ENCODE measurements at regions not wholly inside any gene's neighbourhood (a gene's known extent, or its start where the extent isn't known, plus 50 kb on each side); places are given as distances from the start of the nearest gene placed in this dataset.

DNA sequence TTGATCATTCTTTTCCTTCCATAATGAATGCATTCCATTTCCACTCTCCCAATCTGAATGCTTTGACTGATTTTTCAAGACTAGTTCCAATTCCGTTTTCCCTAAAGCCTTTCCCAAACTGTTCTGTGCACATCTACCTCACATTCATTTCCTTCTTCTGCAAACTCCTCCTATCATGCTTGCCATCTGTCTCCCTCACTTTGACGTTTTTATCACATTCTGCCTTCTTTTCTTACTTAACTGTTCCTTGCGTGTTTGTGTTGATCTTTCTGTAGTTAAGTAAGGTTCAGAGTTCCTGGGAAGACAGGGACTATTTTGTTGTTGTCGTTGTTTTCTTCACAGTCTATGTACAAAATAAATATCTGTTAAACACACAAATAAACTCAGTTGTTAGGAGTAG is 179.0 kb downstream of the NXPE2 start:
- TF ChIP-seq, protein P1, sequence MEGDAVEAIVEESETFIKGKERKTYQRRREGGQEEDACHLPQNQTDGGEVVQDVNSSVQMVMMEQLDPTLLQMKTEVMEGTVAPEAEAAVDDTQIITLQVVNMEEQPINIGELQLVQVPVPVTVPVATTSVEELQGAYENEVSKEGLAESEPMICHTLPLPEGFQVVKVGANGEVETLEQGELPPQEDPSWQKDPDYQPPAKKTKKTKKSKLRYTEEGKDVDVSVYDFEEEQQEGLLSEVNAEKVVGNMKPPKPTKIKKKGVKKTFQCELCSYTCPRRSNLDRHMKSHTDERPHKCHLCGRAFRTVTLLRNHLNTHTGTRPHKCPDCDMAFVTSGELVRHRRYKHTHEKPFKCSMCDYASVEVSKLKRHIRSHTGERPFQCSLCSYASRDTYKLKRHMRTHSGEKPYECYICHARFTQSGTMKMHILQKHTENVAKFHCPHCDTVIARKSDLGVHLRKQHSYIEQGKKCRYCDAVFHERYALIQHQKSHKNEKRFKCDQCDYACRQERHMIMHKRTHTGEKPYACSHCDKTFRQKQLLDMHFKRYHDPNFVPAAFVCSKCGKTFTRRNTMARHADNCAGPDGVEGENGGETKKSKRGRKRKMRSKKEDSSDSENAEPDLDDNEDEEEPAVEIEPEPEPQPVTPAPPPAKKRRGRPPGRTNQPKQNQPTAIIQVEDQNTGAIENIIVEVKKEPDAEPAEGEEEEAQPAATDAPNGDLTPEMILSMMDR (conservative IDR thresholded peaks at IDR 0.05), result no peak
- TF ChIP-seq EZH2 (IDR thresholded peaks at IDR 0.05; ENCODE audit: low read depth), result no peak

Measured in PC-9 (cell line).